IMR-90 (cell line): ENCODE measurements at regions not wholly inside any gene's neighbourhood (a gene's known extent, or its start where the extent isn't known, plus 50 kb on each side); places are given as distances from the start of the nearest gene placed in this dataset.
"Not testable (repeated sequence)": the region's sequence is repeated elsewhere in the genome, so short reads cannot be mapped to it uniquely, and the experiment has no call there.

Source experiments
- ATAC-seq: fragments of 200-7000 bp; cut with Tn5 transposase; 2 replicates; pipeline ENCODE4 v1.9.1; 2020; ENCODE audit warnings: low read depth, mild to moderate bottlenecking, moderate library complexity
- BruUV-seq: library from RNA; stranded (reverse); fragments of 400-500 nt; replicated peaks from 2 replicates; lab custom pipeline; 2021; lab: Mats Ljungman, UMichigan
- CTCF ChIA-PET: fragments of 300-600 bp; formaldehyde crosslinking; extraction: SDS; loops from one replicate; lab custom pipeline; 2021; ENCODE audit warnings: antibody characterized with exemption; lab: Yijun Ruan, JAX
- POLR2A ChIA-PET: fragments of 300-600 bp; sonication (Branson Sonifier 250); formaldehyde crosslinking; loops from one replicate; lab custom pipeline; 2022; ENCODE audit warnings: antibody characterized with exemption; ENCODE audit not compliant: unreplicated experiment; lab: Charles Lee
- DNase-seq: peaks from one replicate; pipeline ENCODE4 v3.0.0; 2013
- H2AFZ ChIP-seq: replicated peaks from 2 replicates; pipeline ENCODE3; 2013; ENCODE audit warnings: low read length, mild to moderate bottlenecking; ENCODE audit not compliant: poor library complexity
- H2AK5ac ChIP-seq: 2 replicates; pipeline ENCODE4 v1.6.1; 2013; ENCODE audit warnings: low read depth, low read length, inconsistent platforms
- H2AK9ac ChIP-seq: replicated peaks from 2 replicates; pipeline ENCODE3; 2013; ENCODE audit warnings: mild to moderate bottlenecking, low read depth, low read length, moderate library complexity; ENCODE audit not compliant: poor library complexity
- H2BK120ac ChIP-seq: 2 replicates; pipeline ENCODE4 v1.6.1; 2013; ENCODE audit warnings: low read depth, low read length, inconsistent platforms
- H2BK15ac ChIP-seq: 3 replicates; pipeline ENCODE4 v1.6.1; 2013; ENCODE audit warnings: low read depth, low read length, inconsistent platforms
- H2BK20ac ChIP-seq: 2 replicates; pipeline ENCODE4 v1.6.1; 2013; ENCODE audit warnings: low read depth, mild to moderate bottlenecking, inconsistent platforms, low read length, moderate library complexity
- H2BK5ac ChIP-seq: 2 replicates; pipeline ENCODE4 v1.6.1; 2013; ENCODE audit warnings: mild to moderate bottlenecking, low read depth, low read length, inconsistent platforms; ENCODE audit not compliant: poor library complexity, severe bottlenecking
- H3K14ac ChIP-seq: replicated peaks from 2 replicates; pipeline ENCODE4 v1.6.1; 2013; ENCODE audit warnings: low read depth, low read length, inconsistent platforms
- H3K18ac ChIP-seq: 2 replicates; pipeline ENCODE4 v1.6.1; 2013; ENCODE audit warnings: low read depth, low read length, control low read depth
- H3K23ac ChIP-seq: 2 replicates; pipeline ENCODE4 v1.6.1; 2013; ENCODE audit warnings: low read depth, low read length, inconsistent platforms
- H3K27ac ChIP-seq: 2 replicates; pipeline ENCODE4 v1.5.1; 2013; ENCODE audit warnings: mild to moderate bottlenecking, control low read depth, low read length; ENCODE audit not compliant: insufficient read depth
- H3K27me3 ChIP-seq: 2 replicates; pipeline ENCODE4 v1.6.1; 2013; ENCODE audit warnings: low read length; ENCODE audit not compliant: control insufficient read depth, insufficient read depth
- H3K36me3 ChIP-seq: 2 replicates; pipeline ENCODE4 v1.6.1; 2013; ENCODE audit warnings: low read length, mixed read lengths; ENCODE audit not compliant: control insufficient read depth, insufficient read depth
- H3K4ac ChIP-seq: 2 replicates; pipeline ENCODE4 v1.6.1; 2013; ENCODE audit warnings: low read depth, low read length, inconsistent platforms
- H3K4me1 ChIP-seq: 2 replicates; pipeline ENCODE4 v1.6.1; 2013; ENCODE audit warnings: low read length, mixed read lengths; ENCODE audit not compliant: control insufficient read depth, insufficient read depth
- H3K4me2 ChIP-seq: 2 replicates; pipeline ENCODE4 v1.6.1; 2013; ENCODE audit warnings: low read depth, mild to moderate bottlenecking, control low read depth, low read length, moderate library complexity
- H3K4me3 ChIP-seq: 2 replicates; pipeline ENCODE4 v1.5.1; 2013; ENCODE audit warnings: low read depth, mild to moderate bottlenecking, control low read depth, low read length, moderate library complexity; ENCODE audit not compliant: insufficient read depth
- H3K56ac ChIP-seq: 2 replicates; pipeline ENCODE4 v1.6.1; 2013; ENCODE audit warnings: low read length, inconsistent platforms; ENCODE audit not compliant: insufficient read depth; ENCODE audit errors: extremely low read depth
- H3K79me1 ChIP-seq, 2 experiments: 2 replicates each; pipeline ENCODE4 v1.6.1; 2013; ENCODE audit warnings: low read length in 2 of 2, inconsistent platforms in 1 of 2, low read depth in 1 of 2
- H3K9ac ChIP-seq: 2 replicates; pipeline ENCODE4 v1.6.1; 2013; ENCODE audit warnings: low read depth, low read length, control low read depth
- H3K9me1 ChIP-seq: 2 replicates; pipeline ENCODE4 v1.6.1; 2013; ENCODE audit warnings: low read length, inconsistent platforms; ENCODE audit not compliant: insufficient read depth
- H3K9me3 ChIP-seq: 2 replicates; pipeline ENCODE4 v1.6.1; 2013; ENCODE audit warnings: low read length; ENCODE audit not compliant: control insufficient read depth, insufficient read depth
- H4K20me1 ChIP-seq: 2 replicates; pipeline ENCODE4 v1.6.1; 2013; ENCODE audit warnings: low read length, inconsistent platforms; ENCODE audit not compliant: insufficient read depth
- H4K5ac ChIP-seq: 2 replicates; pipeline ENCODE4 v1.6.1; 2013; ENCODE audit warnings: mild to moderate bottlenecking, low read depth, low read length, control low read depth
- H4K8ac ChIP-seq, 2 experiments: 2 replicates each; pipeline ENCODE4 v1.6.1; 2013; ENCODE audit warnings: low read depth in 2 of 2, low read length in 2 of 2, control low read depth in 1 of 2, inconsistent platforms in 1 of 2
- H4K91ac ChIP-seq: 2 replicates; pipeline ENCODE4 v1.6.1; 2013; ENCODE audit warnings: low read depth, low read length, inconsistent platforms; ENCODE audit not compliant: insufficient read depth
- WGBS, 2 experiments: methylation state at CpG; one replicate each; pipeline versions ENCODE4 v1.1.5 to v1.1.7; 2013; ENCODE audit warnings: missing lambda C conversion rate in 2 of 2; ENCODE audit not compliant: insufficient read length in 1 of 2; ENCODE audit errors: extremely low coverage in 2 of 2; 5-methylcytosine and 5-hydroxymethylcytosine counted together
- dilution Hi-C: fragments of 300-500 bp; cut with HindIII; formaldehyde crosslinking; loops from one replicate; pipeline ENCODE4 v1.14.3; 2018; ENCODE audit warnings: low sequenced_read_pairs; ENCODE audit not compliant: unreplicated experiment
- in situ Hi-C: fragments of 300-500 bp; cut with MboI; formaldehyde crosslinking; loops from 3 replicates; pipeline ENCODE4 v1.14.3; 2019; ENCODE audit warnings: low sequenced_read_pairs, inconsistent platforms, mixed read lengths
- intact Hi-C: fragments of 100-400 bp; cut with micrococcal nuclease; formaldehyde crosslinking; loops from 2 replicates; pipeline ENCODE4 v1.10.0; 2022

GRCh38 chr15:24505216-24505615 lies 170.4 kb upstream of the NPAP1 start:
- DNase-seq, POLR2A ChIA-PET, H3K4me1 ChIP-seq, H3K23ac ChIP-seq, H3K9ac ChIP-seq, H2BK120ac ChIP-seq, BruUV-seq, H3K36me3 ChIP-seq, dilution Hi-C loops, H3K18ac ChIP-seq, H3K4me3 ChIP-seq, H3K56ac ChIP-seq, H3K4ac ChIP-seq, in situ Hi-C loops, H3K79me1 ChIP-seq, H3K4me2 ChIP-seq, H3K27me3 ChIP-seq, H3K14ac ChIP-seq, H4K5ac ChIP-seq, ATAC-seq, intact Hi-C loops, H2BK20ac ChIP-seq, H2AK5ac ChIP-seq, H3K9me3 ChIP-seq, H4K8ac ChIP-seq, H4K91ac ChIP-seq, H2AFZ ChIP-seq, H4K20me1 ChIP-seq, H3K27ac ChIP-seq, H2AK9ac ChIP-seq, H2BK15ac ChIP-seq, CTCF ChIA-PET, H3K9me1 ChIP-seq, H2BK5ac ChIP-seq: not testable (repeated sequence)
- WGBS, 2 experiments: no CpG with 5 or more reads among the region's 11 CpGs

GRCh38 chr15:24509714-24510113 lies 165.9 kb upstream of the NPAP1 start:
- CTCF ChIA-PET, in situ Hi-C loops, H3K9ac ChIP-seq, BruUV-seq, H3K9me1 ChIP-seq, H2BK20ac ChIP-seq, H2AK9ac ChIP-seq, H3K36me3 ChIP-seq, H2BK120ac ChIP-seq, H4K20me1 ChIP-seq, H3K4me1 ChIP-seq, H3K56ac ChIP-seq, H3K14ac ChIP-seq, H3K4ac ChIP-seq, intact Hi-C loops, H2AK5ac ChIP-seq, H3K4me3 ChIP-seq, H4K91ac ChIP-seq, H2BK5ac ChIP-seq, H4K8ac ChIP-seq, dilution Hi-C loops, H3K79me1 ChIP-seq, H3K27ac ChIP-seq, ATAC-seq, H2AFZ ChIP-seq, H3K4me2 ChIP-seq, H3K23ac ChIP-seq, H4K5ac ChIP-seq, DNase-seq, H2BK15ac ChIP-seq, POLR2A ChIA-PET, H3K18ac ChIP-seq, H3K27me3 ChIP-seq, H3K9me3 ChIP-seq: not testable (repeated sequence)
- no CpG with 5 or more reads among the region's 1 CpG for WGBS, 2 experiments
